ENCODE measurements at regions not wholly inside any gene's neighbourhood (a gene's known extent, or its start where the extent isn't known, plus 50 kb on each side); places are given as distances from the start of the nearest gene placed in this dataset.

- Histone ChIP-seq H3K36me3 (ENCODE audit: control insufficient read depth in 2 of 2, extremely low read depth in 1 of 2, insufficient read depth in 1 of 2, low read length in 1 of 2) (no peaks in the 10 kb centered on the region), H3K9me3 (no peaks in the 10 kb centered on the region), H3K27me3 (replicated peaks in 1 of 2; ENCODE audit: control insufficient read depth in 2 of 2, extremely low read depth in 1 of 2, insufficient read depth in 2 of 2, low read length in 1 of 2) (no peaks in the 10 kb centered on the region), H3K4me3 (ENCODE audit: control insufficient read depth in 1 of 2, extremely low read depth in 1 of 2, low read length in 1 of 2) (no peak overlapping the region), H3K27ac (ENCODE audit: low read length) (no peak overlapping the region), H3K4me1 (ENCODE audit: control insufficient read depth in 1 of 2, extremely low read depth in 1 of 2, insufficient read depth in 2 of 2, low read length in 2 of 2) (no peaks in the 10 kb centered on the region)
- peaks cover 5 to 19% (median 14%) of the 10 kb centered on the region in 3 donors for H3K9me3 Mint-ChIP-seq
- H3K36me3 Mint-ChIP-seq = no peaks in the 10 kb centered on the region
- ChIA-PET CTCF (no interaction called here), POLR2A (no interaction called here)
- H3K4me3 Mint-ChIP-seq = no peak overlapping the region
- H3K27ac Mint-ChIP-seq = no peak overlapping the region
- H3K27me3 Mint-ChIP-seq = peaks cover 0 to 12% of the 10 kb centered on the region in 2 donors
- ATAC-seq (replicated peaks in 1 of 4) = no peak
- peaks cover 0 to 10% (median 4%) of the 10 kb centered on the region in 3 donors for H3K4me1 Mint-ChIP-seq
- no peak for DNase-seq
- 88% methylated on average over 4 of the region's 6 CpGs for WGBS (ENCODE audit: insufficient coverage)
Observed at GRCh38 chr1:5235355-5235899, 581.0 kb downstream of the AJAP1 start.

DNA sequence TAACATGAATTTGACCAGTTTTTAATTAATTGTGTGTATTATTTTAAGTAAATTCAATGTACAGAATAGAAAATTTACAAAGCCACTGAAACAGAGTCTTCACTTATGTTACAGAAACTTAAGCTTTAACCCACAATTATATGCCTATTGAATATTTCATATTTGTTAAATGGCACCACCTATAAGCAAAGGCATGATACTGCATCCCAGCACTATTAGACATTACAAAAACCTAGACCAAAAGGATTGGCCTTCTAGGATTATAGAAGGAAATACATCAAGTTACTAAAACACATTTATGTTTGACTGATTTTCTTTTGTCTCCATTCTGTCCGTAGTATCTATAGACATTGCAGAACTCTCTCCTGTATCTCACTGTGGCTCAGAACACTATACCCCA lies 578.1 kb downstream of the AJAP1 start:
- no peaks in the 10 kb centered on the region for H3K4me1 ChIP-seq (ENCODE audit: control insufficient read depth in 1 of 2, extremely low read depth in 1 of 2, insufficient read depth in 2 of 2, low read length in 2 of 2)
- peaks cover 0 to 3% (median 0%) of the 10 kb centered on the region in 3 donors for H3K4me1 Mint-ChIP-seq
- no peak overlapping the region for H3K27ac ChIP-seq (ENCODE audit: low read length)
- H3K4me3 Mint-ChIP-seq = no peak overlapping the region
- H3K36me3 ChIP-seq (ENCODE audit: control insufficient read depth in 2 of 2, extremely low read depth in 1 of 2, insufficient read depth in 1 of 2, low read length in 1 of 2) = no peaks in the 10 kb centered on the region
- no peaks in the 10 kb centered on the region for H3K9me3 ChIP-seq
- peaks cover 7 to 18% of the 10 kb centered on the region in 2 donors for H3K27me3 Mint-ChIP-seq
- DNase-seq (no peak), ATAC-seq (replicated peaks in 1 of 4) (no peak)
- peaks cover 0 to 6% of the 10 kb centered on the region in 2 experiments for H3K27me3 ChIP-seq (replicated peaks in 1 of 2; ENCODE audit: control insufficient read depth in 2 of 2, extremely low read depth in 1 of 2, insufficient read depth in 2 of 2, low read length in 1 of 2)
- H3K36me3 Mint-ChIP-seq = no peaks in the 10 kb centered on the region
- peaks cover 5 to 16% (median 14%) of the 10 kb centered on the region in 3 donors for H3K9me3 Mint-ChIP-seq
- WGBS (ENCODE audit: insufficient coverage) = no CpG with 5 or more reads among the region's 1 CpG
- ChIA-PET CTCF (no interaction called here), POLR2A (no interaction called here)
- H3K4me3 ChIP-seq (ENCODE audit: control insufficient read depth in 1 of 2, extremely low read depth in 1 of 2, low read length in 1 of 2) = no peak overlapping the region
- no peak overlapping the region for H3K27ac Mint-ChIP-seq

DNA sequence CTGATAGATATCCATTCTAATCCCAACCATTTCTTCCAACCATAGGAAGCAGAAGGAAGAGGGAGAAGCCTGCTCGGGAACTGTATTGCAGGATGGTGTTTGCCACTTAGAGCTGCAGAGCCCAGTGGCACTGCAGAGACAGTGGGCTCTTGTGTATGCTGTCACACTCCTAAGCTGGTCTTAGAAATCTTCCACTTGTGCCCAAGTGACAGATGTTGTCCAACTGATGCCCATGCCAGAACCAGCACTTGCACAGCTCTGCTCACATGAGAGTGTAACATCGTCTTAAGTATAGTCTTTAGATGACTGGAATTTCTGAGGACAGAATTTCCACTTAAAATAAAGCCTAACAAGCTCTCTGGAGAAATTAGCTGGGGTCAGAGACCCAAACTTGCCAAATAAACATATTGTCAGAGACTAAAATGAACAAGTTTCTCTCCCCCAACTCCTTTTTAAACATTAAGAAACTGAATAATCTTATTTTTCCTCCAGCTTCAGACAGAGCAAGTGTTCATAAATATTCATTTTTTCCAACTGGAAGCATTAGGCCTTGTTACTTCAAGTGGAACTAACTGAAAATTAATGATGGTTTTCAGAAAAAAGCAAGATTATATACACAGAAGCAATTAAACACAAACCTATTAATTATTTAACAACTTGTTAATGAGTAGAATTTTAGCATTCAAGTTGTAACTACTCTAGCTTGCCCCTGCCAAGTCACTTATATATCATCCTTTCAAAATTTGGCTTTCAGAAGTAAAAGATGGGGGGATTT lies 577.3 kb downstream of the AJAP1 start:
- no peak overlapping the region for H3K27ac ChIP-seq (ENCODE audit: low read length)
- peaks cover 5 to 16% (median 14%) of the 10 kb centered on the region in 3 donors for H3K9me3 Mint-ChIP-seq
- H3K4me3 ChIP-seq (ENCODE audit: control insufficient read depth in 1 of 2, extremely low read depth in 1 of 2, low read length in 1 of 2) = no peak overlapping the region
- no peaks in the 10 kb centered on the region for H3K4me1 ChIP-seq (ENCODE audit: control insufficient read depth in 1 of 2, extremely low read depth in 1 of 2, insufficient read depth in 2 of 2, low read length in 2 of 2)
- ATAC-seq (replicated peaks in 1 of 4) (no peak), DNase-seq (no peak)
- H3K27me3 Mint-ChIP-seq = peaks cover 7 to 18% of the 10 kb centered on the region in 2 donors
- no peak overlapping the region for H3K27ac Mint-ChIP-seq
- no peak overlapping the region for H3K4me3 Mint-ChIP-seq
- H3K27me3 ChIP-seq (replicated peaks in 1 of 2; ENCODE audit: control insufficient read depth in 2 of 2, extremely low read depth in 1 of 2, insufficient read depth in 2 of 2, low read length in 1 of 2) = peaks cover 0 to 9% of the 10 kb centered on the region in 2 experiments
- H3K36me3 Mint-ChIP-seq = no peaks in the 10 kb centered on the region
- ChIA-PET POLR2A (no interaction called here), CTCF (no interaction called here)
- no peaks in the 10 kb centered on the region for H3K9me3 ChIP-seq
- H3K36me3 ChIP-seq (ENCODE audit: control insufficient read depth in 2 of 2, extremely low read depth in 1 of 2, insufficient read depth in 1 of 2, low read length in 1 of 2) = no peaks in the 10 kb centered on the region
- peaks cover 0 to 3% (median 0%) of the 10 kb centered on the region in 3 donors for H3K4me1 Mint-ChIP-seq
- WGBS (ENCODE audit: insufficient coverage) = no CpG with 5 or more reads among the region's 2 CpGs

- ChIA-PET CTCF (no interaction called here), POLR2A (no interaction called here)
- Mint-ChIP-seq H3K9me3 (no peaks in the 10 kb centered on the region), H3K27ac (no peak overlapping the region), H3K4me3 (no peak overlapping the region), H3K36me3 (no peaks in the 10 kb centered on the region), H3K4me1 (peaks cover 0 to 5% (median 2%) of the 10 kb centered on the region in 3 donors), H3K27me3 (peaks cover 15 to 18% of the 10 kb centered on the region in 2 donors)
- Histone ChIP-seq H3K27ac (ENCODE audit: low read length) (no peak overlapping the region), H3K4me1 (ENCODE audit: control insufficient read depth in 1 of 2, extremely low read depth in 1 of 2, insufficient read depth in 2 of 2, low read length in 2 of 2) (no peaks in the 10 kb centered on the region), H3K9me3 (no peaks in the 10 kb centered on the region), H3K27me3 (replicated peaks in 1 of 2; ENCODE audit: control insufficient read depth in 2 of 2, extremely low read depth in 1 of 2, insufficient read depth in 2 of 2, low read length in 1 of 2) (peaks cover 0 to 22% of the 10 kb centered on the region in 2 experiments), H3K4me3 (ENCODE audit: control insufficient read depth in 1 of 2, extremely low read depth in 1 of 2, low read length in 1 of 2) (no peak overlapping the region), H3K36me3 (ENCODE audit: control insufficient read depth in 2 of 2, extremely low read depth in 1 of 2, insufficient read depth in 1 of 2, low read length in 1 of 2) (no peaks in the 10 kb centered on the region)
- DNase-seq = no peak
- 64% methylated on average over 3 of the region's 8 CpGs for WGBS (ENCODE audit: insufficient coverage)
- ATAC-seq (replicated peaks in 1 of 4) = no peak
Observed at GRCh38 chr1:5227114-5227513, 572.7 kb downstream of the AJAP1 start.

GRCh38 chr1:5225707-5226704 lies 571.6 kb downstream of the AJAP1 start:
- DNase-seq (no peak), ATAC-seq (replicated peaks in 1 of 4) (no peak)
- Mint-ChIP-seq H3K4me3 (no peak overlapping the region), H3K9me3 (no peaks in the 10 kb centered on the region), H3K4me1 (peaks cover 0 to 5% (median 2%) of the 10 kb centered on the region in 3 donors), H3K27me3 (peaks cover 15 to 18% of the 10 kb centered on the region in 2 donors), H3K27ac (no peak overlapping the region), H3K36me3 (no peaks in the 10 kb centered on the region)
- 27% methylated on average over 8 of the region's 20 CpGs for WGBS (ENCODE audit: insufficient coverage)
- Histone ChIP-seq H3K27ac (ENCODE audit: low read length) (no peak overlapping the region), H3K27me3 (replicated peaks in 1 of 2; ENCODE audit: control insufficient read depth in 2 of 2, extremely low read depth in 1 of 2, insufficient read depth in 2 of 2, low read length in 1 of 2) (peaks cover 0 to 22% of the 10 kb centered on the region in 2 experiments), H3K9me3 (no peaks in the 10 kb centered on the region), H3K36me3 (ENCODE audit: control insufficient read depth in 2 of 2, extremely low read depth in 1 of 2, insufficient read depth in 1 of 2, low read length in 1 of 2) (no peaks in the 10 kb centered on the region), H3K4me1 (ENCODE audit: control insufficient read depth in 1 of 2, extremely low read depth in 1 of 2, insufficient read depth in 2 of 2, low read length in 2 of 2) (no peaks in the 10 kb centered on the region), H3K4me3 (ENCODE audit: control insufficient read depth in 1 of 2, extremely low read depth in 1 of 2, low read length in 1 of 2) (no peak overlapping the region)
- ChIA-PET POLR2A (no interaction called here), CTCF (no interaction called here)

- no peaks in the 10 kb centered on the region for H3K4me1 ChIP-seq (ENCODE audit: control insufficient read depth in 1 of 2, extremely low read depth in 1 of 2, insufficient read depth in 2 of 2, low read length in 2 of 2)
- no peaks in the 10 kb centered on the region for H3K36me3 ChIP-seq (ENCODE audit: control insufficient read depth in 2 of 2, extremely low read depth in 1 of 2, insufficient read depth in 1 of 2, low read length in 1 of 2)
- H3K4me1 Mint-ChIP-seq = peaks cover 0 to 5% (median 2%) of the 10 kb centered on the region in 3 donors
- H3K4me3 Mint-ChIP-seq = no peak overlapping the region
- no peaks in the 10 kb centered on the region for H3K9me3 ChIP-seq
- H3K27me3 Mint-ChIP-seq = peaks cover 12% of the 10 kb centered on the region in 2 donors
- ChIA-PET POLR2A (no interaction called here), CTCF (no interaction called here)
- H3K9me3 Mint-ChIP-seq = peaks cover 0 to 5% (median 0%) of the 10 kb centered on the region in 3 donors
- peaks cover 0 to 22% of the 10 kb centered on the region in 2 experiments for H3K27me3 ChIP-seq (replicated peaks in 1 of 2; ENCODE audit: control insufficient read depth in 2 of 2, extremely low read depth in 1 of 2, insufficient read depth in 2 of 2, low read length in 1 of 2)
- no peak for ATAC-seq (replicated peaks in 1 of 4)
- no peak overlapping the region for H3K4me3 ChIP-seq (ENCODE audit: control insufficient read depth in 1 of 2, extremely low read depth in 1 of 2, low read length in 1 of 2)
- DNase-seq = no peak
- 66% methylated on average over 4 of the region's 4 CpGs for WGBS (ENCODE audit: insufficient coverage)
- H3K36me3 Mint-ChIP-seq = no peaks in the 10 kb centered on the region
- H3K27ac Mint-ChIP-seq = no peak overlapping the region
- H3K27ac ChIP-seq (ENCODE audit: low read length) = no peak overlapping the region
Observed at GRCh38 chr1:5223206-5223605, 568.8 kb downstream of the AJAP1 start.
